ENCODE measurements at regions not wholly inside any gene's neighbourhood (a gene's known extent, or its start where the extent isn't known, plus 50 kb on each side); places are given as distances from the start of the nearest gene placed in this dataset.

GRCh38 chr18:57243624-57244179 lies 96.8 kb downstream of the BOD1L2 start:
- no peak for DNase-seq
- no peak for ATAC-seq

- no peak for ATAC-seq
These were observed 102.3 kb downstream of the BOD1L2 start for GRCh38 chr18:57249179-57249578.

GRCh38 chr18:57249883-57250282 lies 102.5 kb upstream of the ST8SIA3 start:
- ATAC-seq (no peak), DNase-seq (no peak)

More at GRCh38 chr18:57249179-57249578, 102.3 kb downstream of the BOD1L2 start:
- no peak for DNase-seq

GRCh38 chr18:57251747-57252146 lies 100.6 kb upstream of the ST8SIA3 start:
- no peak for DNase-seq
- ATAC-seq = no peak

GRCh38 chr18:57253903-57254302 lies 98.5 kb upstream of the ST8SIA3 start:
- ATAC-seq (no peak), DNase-seq (no peak)

- ATAC-seq (no peak), DNase-seq (no peak)
These were observed 94.1 kb upstream of the ST8SIA3 start for GRCh38 chr18:57258131-57258777.

- ATAC-seq = no peak
- no peak for DNase-seq
These were observed 84.9 kb upstream of the ST8SIA3 start for GRCh38 chr18:57267368-57267925.

- ATAC-seq (no peak), DNase-seq (no peak)
These were observed 82.6 kb upstream of the ST8SIA3 start for GRCh38 chr18:57269756-57270155.

GRCh38 chr18:57270156-57270555 lies 82.2 kb upstream of the ST8SIA3 start:
- DNase-seq (no peak), ATAC-seq (no peak)

GRCh38 chr18:57273194-57273593 lies 79.2 kb upstream of the ST8SIA3 start:
- no peak for ATAC-seq
- DNase-seq = no peak

GRCh38 chr18:57275111-57275510 lies 77.2 kb upstream of the ST8SIA3 start:
- DNase-seq (no peak), ATAC-seq (no peak)

- ATAC-seq = no peak
- no peak for DNase-seq
These were observed 75.5 kb upstream of the ST8SIA3 start for GRCh38 chr18:57276829-57277228.

GRCh38 chr18:57278933-57279332 lies 73.4 kb upstream of the ST8SIA3 start:
- no peak for ATAC-seq
- no peak for DNase-seq

- no peak for DNase-seq
- ATAC-seq = no peak
These were observed 70.8 kb upstream of the ST8SIA3 start for GRCh38 chr18:57281519-57281918.

- DNase-seq (no peak), ATAC-seq (no peak)
These were observed 65.4 kb upstream of the ST8SIA3 start for GRCh38 chr18:57286949-57287348.

GRCh38 chr18:57287766-57288165 lies 64.6 kb upstream of the ST8SIA3 start:
- DNase-seq = no peak
- no peak for ATAC-seq

- ATAC-seq (no peak), DNase-seq (no peak)
These were observed 57.8 kb upstream of the ST8SIA3 start for GRCh38 chr18:57294547-57294946.

GRCh38 chr18:57296336-57296735 lies 56.0 kb upstream of the ST8SIA3 start:
- DNase-seq (no peak), ATAC-seq (no peak)

- DNase-seq = no peak
- ATAC-seq = no peak
These were observed 55.1 kb upstream of the ST8SIA3 start for GRCh38 chr18:57297306-57297705.

GRCh38 chr18:57299931-57300330 lies 52.4 kb upstream of the ST8SIA3 start:
- ATAC-seq (no peak), DNase-seq (no peak)

GRCh38 chr18:57301573-57302559 lies 50.5 kb upstream of the ST8SIA3 start:
- DNase-seq = no peak
- ATAC-seq = no peak
